DOHH2 (cell line): ENCODE measurements at regions not wholly inside any gene's neighbourhood (a gene's known extent, or its start where the extent isn't known, plus 50 kb on each side); places are given as distances from the start of the nearest gene placed in this dataset.

Experiments used
- EZH2phosphoT487 ChIP-seq: fragments of 200-600 bp; sonication (generic); IDR thresholded peaks from 2 replicates; pipeline ENCODE4 v1.6.1; 2017; ENCODE audit warnings: borderline replicate concordance, mild to moderate bottlenecking, antibody characterized with exemption, low read length, moderate library complexity, mixed read lengths
- TF ChIP-seq, protein P1 (sequence below): fragments of 200-600 bp; sonication (generic); IDR thresholded peaks from one replicate; pipeline ENCODE4 v1.5.1; 2014; ENCODE audit warnings: antibody characterized with exemption, mild to moderate bottlenecking, low read depth, low read length; ENCODE audit not compliant: poor library complexity, severe bottlenecking

DNA sequence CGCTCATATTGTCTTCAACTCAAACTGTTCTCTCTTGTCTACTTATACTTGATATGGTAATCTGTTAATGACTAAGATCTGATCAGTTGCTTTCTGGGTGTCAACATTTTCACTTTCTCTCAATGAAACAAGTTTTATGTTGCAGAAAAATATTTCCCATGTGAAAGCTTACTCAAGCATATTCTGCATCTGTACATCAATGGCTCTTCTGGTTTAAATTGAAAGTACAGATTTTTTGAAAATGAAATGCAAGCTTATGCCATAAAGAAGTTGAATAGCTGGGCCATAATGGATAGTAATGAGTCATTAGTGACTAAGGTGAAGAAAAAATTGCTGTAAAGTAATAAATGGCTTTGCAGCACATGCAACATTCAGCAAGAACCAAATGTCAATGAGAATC, 140.7 kb downstream of the BCHE start:
- TF ChIP-seq, protein P1, sequence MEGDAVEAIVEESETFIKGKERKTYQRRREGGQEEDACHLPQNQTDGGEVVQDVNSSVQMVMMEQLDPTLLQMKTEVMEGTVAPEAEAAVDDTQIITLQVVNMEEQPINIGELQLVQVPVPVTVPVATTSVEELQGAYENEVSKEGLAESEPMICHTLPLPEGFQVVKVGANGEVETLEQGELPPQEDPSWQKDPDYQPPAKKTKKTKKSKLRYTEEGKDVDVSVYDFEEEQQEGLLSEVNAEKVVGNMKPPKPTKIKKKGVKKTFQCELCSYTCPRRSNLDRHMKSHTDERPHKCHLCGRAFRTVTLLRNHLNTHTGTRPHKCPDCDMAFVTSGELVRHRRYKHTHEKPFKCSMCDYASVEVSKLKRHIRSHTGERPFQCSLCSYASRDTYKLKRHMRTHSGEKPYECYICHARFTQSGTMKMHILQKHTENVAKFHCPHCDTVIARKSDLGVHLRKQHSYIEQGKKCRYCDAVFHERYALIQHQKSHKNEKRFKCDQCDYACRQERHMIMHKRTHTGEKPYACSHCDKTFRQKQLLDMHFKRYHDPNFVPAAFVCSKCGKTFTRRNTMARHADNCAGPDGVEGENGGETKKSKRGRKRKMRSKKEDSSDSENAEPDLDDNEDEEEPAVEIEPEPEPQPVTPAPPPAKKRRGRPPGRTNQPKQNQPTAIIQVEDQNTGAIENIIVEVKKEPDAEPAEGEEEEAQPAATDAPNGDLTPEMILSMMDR, result no peak
- no peak for TF ChIP-seq EZH2phosphoT487
